H1 (cell line): ENCODE measurements at regions not wholly inside any gene's neighbourhood (a gene's known extent, or its start where the extent isn't known, plus 50 kb on each side); places are given as distances from the start of the nearest gene placed in this dataset.

Source experiments
- ATF2 ChIP-seq: IDR thresholded peaks from 2 replicates; pipeline ENCODE4 v1.6.1; 2012; ENCODE audit warnings: low read length, inconsistent platforms
- BCL11A ChIP-seq, 2 experiments: IDR thresholded peaks; one replicate each; pipeline ENCODE4 v1.6.1; 2011; ENCODE audit warnings: low read depth in 2 of 2, low read length in 2 of 2, mild to moderate bottlenecking in 2 of 2
- EZH2 ChIP-seq: fragments of 200-600 bp; sonication (generic); IDR thresholded peaks from 2 replicates; pipeline ENCODE4 v1.7.1; 2012; ENCODE audit warnings: low read depth, mild to moderate bottlenecking, moderate library complexity, low read length, inconsistent platforms; ENCODE audit not compliant: severe bottlenecking
- POLR2AphosphoS5 ChIP-seq: IDR thresholded peaks from 2 replicates; pipeline ENCODE4 v1.6.1; 2011; ENCODE audit warnings: low read depth, low read length
- RAD21 ChIP-seq, 2 experiments: IDR thresholded peaks in 1 of 2; conservative IDR thresholded peaks in 1 of 2; 2 replicates each; pipeline ENCODE4 v1.6.1; 2011; ENCODE audit warnings: low read depth in 2 of 2, low read length in 2 of 2, improper control_type of control experiment in 1 of 2, inconsistent platforms in 1 of 2, mild to moderate bottlenecking in 1 of 2, moderate library complexity in 1 of 2
- SIX5 ChIP-seq: IDR thresholded peaks from 2 replicates; pipeline ENCODE4 v1.6.1; 2011; ENCODE audit warnings: mild to moderate bottlenecking, low read depth, low read length
- SP1 ChIP-seq: IDR thresholded peaks from 2 replicates; pipeline ENCODE4 v1.6.1; 2011; ENCODE audit warnings: low read depth, low read length
- TF ChIP-seq, protein P1 (sequence below), 3 experiments: IDR thresholded peaks; 1 replicate in 2 of 3; 2 replicates in 1 of 3; pipeline versions ENCODE4 v1.5.1 to v1.6.1; 2011; ENCODE audit warnings: low read length in 3 of 3, mild to moderate bottlenecking in 3 of 3, inconsistent platforms in 2 of 3, low read depth in 1 of 3, moderate library complexity in 1 of 3; ENCODE audit not compliant: insufficient read depth in 1 of 3; ENCODE audit errors: control extremely low read depth in 1 of 3

- TF ChIP-seq RAD21 (IDR thresholded peaks at IDR 0.05 in 1 of 2, conservative IDR thresholded peaks at IDR 0.05 in 1 of 2; ENCODE audit: low read depth in 2 of 2, low read length in 2 of 2) = no peak
- TF ChIP-seq, protein P1, sequence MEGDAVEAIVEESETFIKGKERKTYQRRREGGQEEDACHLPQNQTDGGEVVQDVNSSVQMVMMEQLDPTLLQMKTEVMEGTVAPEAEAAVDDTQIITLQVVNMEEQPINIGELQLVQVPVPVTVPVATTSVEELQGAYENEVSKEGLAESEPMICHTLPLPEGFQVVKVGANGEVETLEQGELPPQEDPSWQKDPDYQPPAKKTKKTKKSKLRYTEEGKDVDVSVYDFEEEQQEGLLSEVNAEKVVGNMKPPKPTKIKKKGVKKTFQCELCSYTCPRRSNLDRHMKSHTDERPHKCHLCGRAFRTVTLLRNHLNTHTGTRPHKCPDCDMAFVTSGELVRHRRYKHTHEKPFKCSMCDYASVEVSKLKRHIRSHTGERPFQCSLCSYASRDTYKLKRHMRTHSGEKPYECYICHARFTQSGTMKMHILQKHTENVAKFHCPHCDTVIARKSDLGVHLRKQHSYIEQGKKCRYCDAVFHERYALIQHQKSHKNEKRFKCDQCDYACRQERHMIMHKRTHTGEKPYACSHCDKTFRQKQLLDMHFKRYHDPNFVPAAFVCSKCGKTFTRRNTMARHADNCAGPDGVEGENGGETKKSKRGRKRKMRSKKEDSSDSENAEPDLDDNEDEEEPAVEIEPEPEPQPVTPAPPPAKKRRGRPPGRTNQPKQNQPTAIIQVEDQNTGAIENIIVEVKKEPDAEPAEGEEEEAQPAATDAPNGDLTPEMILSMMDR (IDR thresholded peaks at IDR 0.05; ENCODE audit: control extremely low read depth in 1 of 3, insufficient read depth in 1 of 3, low read depth in 1 of 3, low read length in 3 of 3) = no peak
- TF ChIP-seq ATF2 = no peak
- no peak for TF ChIP-seq EZH2
- TF ChIP-seq BCL11A (IDR thresholded peaks at IDR 0.05; ENCODE audit: low read depth in 2 of 2, low read length in 2 of 2) = no peak
- no peak for TF ChIP-seq POLR2AphosphoS5
- TF ChIP-seq SIX5 = no peak
- no peak for TF ChIP-seq SP1
These were observed 238.2 kb upstream of the DIO3 start for GRCh38 chr14:101323111-101323510.
